Endothelial cell (in vitro differentiated cells): ENCODE measurements at regions not wholly inside any gene's neighbourhood (a gene's known extent, or its start where the extent isn't known, plus 50 kb on each side); places are given as distances from the start of the nearest gene placed in this dataset.

Experiments
- DNase-seq: peaks from one replicate; pipeline ENCODE4 v3.0.0; 2021; ENCODE audit warnings: low spot score
- H3K27ac Mint-ChIP-seq: one replicate; pipeline ENCODE4 v1.8.0; 2021; ENCODE audit warnings: mixed read lengths, inconsistent platforms; ENCODE audit not compliant: unreplicated experiment
- H3K27me3 Mint-ChIP-seq: one replicate; pipeline ENCODE4 v1.8.0; 2021; ENCODE audit warnings: mild to moderate bottlenecking, moderate library complexity, mixed read lengths, inconsistent platforms; ENCODE audit not compliant: unreplicated experiment
- H3K36me3 Mint-ChIP-seq: one replicate; pipeline ENCODE4 v1.8.0; 2021; ENCODE audit warnings: mild to moderate bottlenecking, low read depth, mixed read lengths, inconsistent platforms; ENCODE audit not compliant: unreplicated experiment
- H3K4me1 Mint-ChIP-seq: one replicate; pipeline ENCODE4 v1.8.0; 2021; ENCODE audit warnings: mild to moderate bottlenecking, mixed read lengths, inconsistent platforms; ENCODE audit not compliant: unreplicated experiment
- H3K4me3 Mint-ChIP-seq: one replicate; pipeline ENCODE4 v1.8.0; 2021; ENCODE audit warnings: mild to moderate bottlenecking, mixed read lengths, inconsistent platforms; ENCODE audit not compliant: unreplicated experiment
- H3K9me3 Mint-ChIP-seq: one replicate; pipeline ENCODE4 v1.8.0; 2021; ENCODE audit warnings: mixed read lengths, inconsistent platforms; ENCODE audit not compliant: unreplicated experiment
- TF ChIP-seq, protein P1 (sequence below): fragments of 200-600 bp; sonication (generic); IDR thresholded peaks from one replicate; pipeline ENCODE4 v1.5.0; 2021; ENCODE audit warnings: antibody characterized with exemption; ENCODE audit not compliant: unreplicated experiment

DNA sequence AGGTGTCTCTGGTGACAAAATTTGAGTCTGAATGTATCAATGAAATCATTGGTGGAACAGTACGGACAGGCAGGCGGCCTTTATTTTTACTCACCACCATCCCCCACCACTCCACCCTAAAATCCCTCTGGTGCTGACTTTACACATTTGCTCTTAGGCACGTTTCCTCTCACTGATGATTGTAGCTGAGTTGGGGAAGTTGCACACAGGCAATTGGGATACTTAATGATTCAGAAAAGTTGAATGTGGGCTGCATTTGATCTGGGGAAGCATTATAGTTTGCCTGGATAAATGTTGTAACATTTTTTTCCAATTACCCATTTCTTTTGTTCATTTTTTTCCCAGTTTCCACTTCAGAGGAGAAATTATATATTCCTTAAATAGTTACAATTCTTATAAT, 658.4 kb downstream of the TLR4 start:
- TF ChIP-seq, protein P1, sequence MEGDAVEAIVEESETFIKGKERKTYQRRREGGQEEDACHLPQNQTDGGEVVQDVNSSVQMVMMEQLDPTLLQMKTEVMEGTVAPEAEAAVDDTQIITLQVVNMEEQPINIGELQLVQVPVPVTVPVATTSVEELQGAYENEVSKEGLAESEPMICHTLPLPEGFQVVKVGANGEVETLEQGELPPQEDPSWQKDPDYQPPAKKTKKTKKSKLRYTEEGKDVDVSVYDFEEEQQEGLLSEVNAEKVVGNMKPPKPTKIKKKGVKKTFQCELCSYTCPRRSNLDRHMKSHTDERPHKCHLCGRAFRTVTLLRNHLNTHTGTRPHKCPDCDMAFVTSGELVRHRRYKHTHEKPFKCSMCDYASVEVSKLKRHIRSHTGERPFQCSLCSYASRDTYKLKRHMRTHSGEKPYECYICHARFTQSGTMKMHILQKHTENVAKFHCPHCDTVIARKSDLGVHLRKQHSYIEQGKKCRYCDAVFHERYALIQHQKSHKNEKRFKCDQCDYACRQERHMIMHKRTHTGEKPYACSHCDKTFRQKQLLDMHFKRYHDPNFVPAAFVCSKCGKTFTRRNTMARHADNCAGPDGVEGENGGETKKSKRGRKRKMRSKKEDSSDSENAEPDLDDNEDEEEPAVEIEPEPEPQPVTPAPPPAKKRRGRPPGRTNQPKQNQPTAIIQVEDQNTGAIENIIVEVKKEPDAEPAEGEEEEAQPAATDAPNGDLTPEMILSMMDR: no peak
- Mint-ChIP-seq H3K4me1 (no peaks in the 10 kb centered on the region), H3K27me3 (no peaks in the 10 kb centered on the region), H3K36me3 (no peaks in the 10 kb centered on the region), H3K4me3 (no peak overlapping the region), H3K9me3 (no peaks in the 10 kb centered on the region), H3K27ac (no peak overlapping the region)
- DNase-seq: no peak

DNA sequence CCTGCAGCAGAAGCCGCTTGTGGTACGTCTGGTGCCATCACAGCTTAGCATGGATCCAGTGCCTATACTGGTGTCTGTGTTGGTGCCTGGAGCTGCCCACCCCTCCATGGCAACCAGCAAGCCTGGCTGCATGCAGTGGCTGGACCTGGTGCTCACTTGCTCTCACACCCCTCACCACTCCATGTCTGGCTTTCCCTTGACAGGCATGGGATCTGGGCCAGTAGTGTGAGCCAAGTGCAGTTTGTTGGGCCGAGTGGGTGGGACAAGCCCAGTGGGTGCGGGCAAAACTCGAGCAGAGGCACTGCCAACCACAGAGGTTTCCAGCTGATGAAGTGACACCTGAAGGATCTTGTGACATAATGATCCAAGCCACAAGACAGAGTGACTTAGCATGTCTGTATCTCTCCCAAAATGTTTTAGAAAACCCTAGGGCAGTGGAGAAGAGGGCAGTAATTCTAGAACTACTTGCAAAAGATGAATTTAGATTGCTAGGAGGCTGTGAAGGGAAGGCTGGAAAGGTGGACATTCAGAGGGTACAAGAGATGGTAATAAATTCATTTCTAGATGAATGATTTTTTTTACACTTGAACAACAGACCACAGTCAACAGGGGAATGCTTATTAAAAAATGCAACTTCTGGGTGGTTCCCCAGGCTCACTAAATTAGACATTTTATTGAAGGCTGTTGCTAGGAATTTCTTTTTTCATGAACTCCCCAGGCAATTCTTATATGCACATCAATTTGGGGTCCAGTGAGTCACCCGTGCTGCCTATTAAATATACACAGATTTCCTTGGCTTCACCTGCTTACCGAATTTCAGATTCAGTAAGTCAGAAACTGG, 660.3 kb downstream of the TLR4 start:
- H3K36me3 Mint-ChIP-seq: no peaks in the 10 kb centered on the region

DNA sequence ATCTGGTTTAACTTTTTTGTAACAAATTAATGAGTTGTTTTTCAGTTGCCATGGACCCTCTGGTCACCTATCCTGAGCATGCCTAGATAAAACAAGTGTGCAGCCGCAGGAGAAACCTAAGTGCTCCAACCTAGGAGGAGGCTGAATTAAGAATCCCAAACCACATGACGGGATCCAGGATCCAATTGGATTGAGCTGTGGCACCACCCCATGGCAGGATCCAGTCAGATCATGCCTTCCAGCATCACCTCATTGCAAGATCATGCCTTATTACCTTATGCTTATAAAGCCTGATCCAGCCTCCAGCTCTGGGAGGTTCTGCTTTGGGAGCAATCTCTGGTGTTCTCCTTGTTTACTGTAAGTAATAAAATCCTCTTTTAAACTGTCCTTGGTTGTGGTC, 662.0 kb downstream of the TLR4 start:
- no peak for DNase-seq
- H3K27me3 Mint-ChIP-seq: no peaks in the 10 kb centered on the region
- H3K4me3 Mint-ChIP-seq: no peak overlapping the region
- H3K27ac Mint-ChIP-seq: no peak overlapping the region
- H3K36me3 Mint-ChIP-seq: no peaks in the 10 kb centered on the region
- TF ChIP-seq, protein P1: no peak
- no peaks in the 10 kb centered on the region for H3K9me3 Mint-ChIP-seq
- no peaks in the 10 kb centered on the region for H3K4me1 Mint-ChIP-seq

More for the DNA sequence above, 660.3 kb downstream of the TLR4 start:
- TF ChIP-seq, protein P1: no peak
- Mint-ChIP-seq H3K4me1 (no peaks in the 10 kb centered on the region), H3K27ac (no peak overlapping the region), H3K9me3 (no peaks in the 10 kb centered on the region), H3K27me3 (no peaks in the 10 kb centered on the region), H3K4me3 (no peak overlapping the region)
- no peak for DNase-seq

DNA sequence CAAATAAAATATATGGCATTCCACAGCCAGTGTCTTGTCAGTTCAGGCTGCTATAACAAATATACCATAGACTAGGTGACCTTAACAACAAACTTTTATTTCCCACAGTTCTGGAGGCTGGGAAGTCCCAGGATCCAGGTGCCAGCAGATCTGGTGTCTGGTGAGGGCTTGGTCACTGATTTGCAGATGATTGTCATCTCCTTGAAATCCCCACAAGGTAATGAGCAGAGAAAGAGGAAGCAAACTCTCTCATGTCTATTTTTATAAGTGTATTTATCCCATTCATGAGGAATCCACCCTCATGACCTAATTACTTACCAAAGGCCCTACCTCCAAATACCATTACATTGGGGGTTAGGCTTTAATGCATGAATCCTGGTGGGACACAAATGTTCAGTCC, 663.2 kb downstream of the TLR4 start:
- Mint-ChIP-seq H3K4me1 (no peaks in the 10 kb centered on the region), H3K27me3 (no peaks in the 10 kb centered on the region), H3K27ac (no peak overlapping the region), H3K9me3 (no peaks in the 10 kb centered on the region), H3K4me3 (no peak overlapping the region), H3K36me3 (no peaks in the 10 kb centered on the region)
- TF ChIP-seq, protein P1: no peak
- DNase-seq: no peak

DNA sequence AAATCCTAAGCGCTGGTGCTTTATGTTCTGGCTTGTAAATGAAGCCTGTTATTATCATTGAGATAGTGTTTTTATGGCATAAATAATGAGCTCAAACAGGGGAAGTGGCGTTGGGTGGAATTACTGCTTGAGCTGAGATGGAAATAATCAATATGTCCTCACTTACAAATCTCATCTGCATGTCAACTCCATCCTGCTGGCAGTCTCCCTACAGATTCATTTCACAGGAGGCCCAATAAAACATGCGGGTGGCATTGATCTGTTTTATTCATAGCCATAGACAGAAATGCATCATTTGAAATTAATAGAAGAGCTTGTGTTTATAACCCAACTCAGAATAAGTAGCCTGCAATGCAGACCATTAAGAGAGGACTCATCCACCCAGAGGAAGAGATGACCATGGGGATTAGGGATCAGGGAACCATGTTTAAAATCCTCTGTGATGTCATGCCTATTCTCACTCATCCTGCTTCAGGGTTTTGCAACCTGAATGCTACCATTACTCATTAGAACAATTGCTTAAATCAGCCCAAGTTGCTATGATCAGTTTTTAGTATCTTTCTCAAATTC, 680.4 kb downstream of the TLR4 start:
- H3K36me3 Mint-ChIP-seq: no peaks in the 10 kb centered on the region
- H3K4me3 Mint-ChIP-seq: no peak overlapping the region
- TF ChIP-seq, protein P1: no peak
- no peak overlapping the region for H3K27ac Mint-ChIP-seq
- no peak for DNase-seq
- H3K9me3 Mint-ChIP-seq: no peaks in the 10 kb centered on the region
- H3K4me1 Mint-ChIP-seq: no peaks in the 10 kb centered on the region
- H3K27me3 Mint-ChIP-seq: no peaks in the 10 kb centered on the region
